ENCODE measurements at regions not wholly inside any gene's neighbourhood (a gene's known extent, or its start where the extent isn't known, plus 50 kb on each side); places are given as distances from the start of the nearest gene placed in this dataset.

- Mint-ChIP-seq H3K27ac (ENCODE audit: unreplicated experiment) (no peak overlapping the region), H3K36me3 (ENCODE audit: unreplicated experiment) (no peaks in the 10 kb centered on the region), H3K27me3 (ENCODE audit: unreplicated experiment) (peaks cover 44% of the 10 kb centered on the region), H3K4me3 (ENCODE audit: unreplicated experiment) (no peak overlapping the region), H3K9me3 (ENCODE audit: unreplicated experiment) (no peaks in the 10 kb centered on the region), H3K4me1 (ENCODE audit: unreplicated experiment) (peaks cover under 1% of the 10 kb centered on the region)
- TF ChIP-seq CTCF (IDR thresholded peaks at IDR 0.05) = no peak
- no peak for DNase-seq (ENCODE audit: extremely low spot score, unreplicated experiment)
Measured at GRCh38 chr22:20637750-20638506, 130.5 kb downstream of the MED15 start.

DNA sequence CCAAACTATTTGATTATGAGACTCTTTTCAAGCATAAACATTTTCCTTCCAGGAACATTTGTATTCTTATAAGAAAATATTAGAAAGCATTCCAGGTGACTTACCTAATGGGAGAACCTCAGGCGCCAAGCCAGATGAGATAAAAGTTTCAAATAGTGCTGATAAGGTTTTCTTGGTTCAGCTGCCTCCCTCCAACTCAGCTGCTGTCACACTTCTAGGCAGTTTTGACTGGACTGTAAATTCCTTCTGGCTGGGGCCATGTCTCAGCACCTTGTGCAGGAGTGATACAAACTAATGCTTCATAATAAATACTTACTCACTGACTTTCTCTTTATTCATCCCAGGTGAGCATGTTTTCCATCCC is 131.1 kb downstream of the MED15 start:
- H3K4me3 Mint-ChIP-seq (ENCODE audit: unreplicated experiment) = no peak overlapping the region
- TF ChIP-seq CTCF (IDR thresholded peaks at IDR 0.05) = no peak
- no peaks in the 10 kb centered on the region for H3K4me1 Mint-ChIP-seq (ENCODE audit: unreplicated experiment)
- no peaks in the 10 kb centered on the region for H3K36me3 Mint-ChIP-seq (ENCODE audit: unreplicated experiment)
- no peaks in the 10 kb centered on the region for H3K9me3 Mint-ChIP-seq (ENCODE audit: unreplicated experiment)
- H3K27me3 Mint-ChIP-seq (ENCODE audit: unreplicated experiment) = peaks cover 46% of the 10 kb centered on the region
- no peak for DNase-seq (ENCODE audit: extremely low spot score, unreplicated experiment)
- no peak overlapping the region for H3K27ac Mint-ChIP-seq (ENCODE audit: unreplicated experiment)

DNA sequence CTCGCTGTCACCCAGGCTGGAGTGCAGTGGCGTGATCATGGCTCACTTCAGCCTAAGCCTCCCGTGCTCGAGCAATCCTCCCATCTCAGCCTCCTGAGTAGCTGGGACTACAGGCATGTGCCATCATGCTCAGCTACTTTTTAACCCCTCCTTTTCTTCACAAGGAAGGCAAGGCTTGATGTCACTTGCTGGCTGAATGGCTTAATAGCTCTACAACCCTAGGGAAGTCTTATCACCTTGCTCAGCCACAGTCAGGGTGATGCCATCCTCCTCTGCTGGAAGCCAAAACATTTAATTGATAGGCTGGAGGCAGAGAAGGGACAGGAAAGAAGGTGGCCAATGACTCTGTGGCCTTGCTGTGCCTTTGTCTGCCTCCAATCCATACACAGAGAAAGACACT is 131.9 kb downstream of the MED15 start:
- H3K4me1 Mint-ChIP-seq (ENCODE audit: unreplicated experiment) = no peaks in the 10 kb centered on the region
- no peak overlapping the region for H3K27ac Mint-ChIP-seq (ENCODE audit: unreplicated experiment)
- no peak for DNase-seq (ENCODE audit: extremely low spot score, unreplicated experiment)
- H3K36me3 Mint-ChIP-seq (ENCODE audit: unreplicated experiment) = no peaks in the 10 kb centered on the region
- H3K4me3 Mint-ChIP-seq (ENCODE audit: unreplicated experiment) = no peak overlapping the region
- H3K27me3 Mint-ChIP-seq (ENCODE audit: unreplicated experiment) = peaks cover 50% of the 10 kb centered on the region
- H3K9me3 Mint-ChIP-seq (ENCODE audit: unreplicated experiment) = no peaks in the 10 kb centered on the region
- TF ChIP-seq CTCF (IDR thresholded peaks at IDR 0.05) = no peak

DNA sequence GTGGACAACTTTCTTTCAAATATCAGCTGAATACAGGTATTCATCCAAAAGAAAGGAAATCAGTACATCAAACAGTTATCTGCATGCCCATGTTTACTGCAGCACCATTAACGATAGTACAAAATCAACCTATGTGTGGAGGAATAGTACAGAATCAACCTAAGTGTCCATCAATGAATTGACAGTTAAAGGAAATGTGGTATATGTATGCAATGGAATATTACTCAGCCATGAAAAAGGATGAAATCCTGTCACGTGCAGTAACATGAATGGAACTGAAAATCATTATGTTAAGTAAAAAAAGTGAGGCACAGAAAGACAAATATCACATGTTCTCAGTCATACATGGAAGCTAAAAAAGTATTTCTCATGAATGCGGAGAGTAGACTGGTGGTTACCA is 132.3 kb downstream of the MED15 start:
- DNase-seq (ENCODE audit: extremely low spot score, unreplicated experiment) = no peak
- Mint-ChIP-seq H3K9me3 (ENCODE audit: unreplicated experiment) (no peaks in the 10 kb centered on the region), H3K27ac (ENCODE audit: unreplicated experiment) (no peak overlapping the region), H3K27me3 (ENCODE audit: unreplicated experiment) (peaks cover 52% of the 10 kb centered on the region), H3K4me3 (ENCODE audit: unreplicated experiment) (no peak overlapping the region), H3K36me3 (ENCODE audit: unreplicated experiment) (no peaks in the 10 kb centered on the region), H3K4me1 (ENCODE audit: unreplicated experiment) (no peaks in the 10 kb centered on the region)
- no peak for TF ChIP-seq CTCF (IDR thresholded peaks at IDR 0.05)

DNA sequence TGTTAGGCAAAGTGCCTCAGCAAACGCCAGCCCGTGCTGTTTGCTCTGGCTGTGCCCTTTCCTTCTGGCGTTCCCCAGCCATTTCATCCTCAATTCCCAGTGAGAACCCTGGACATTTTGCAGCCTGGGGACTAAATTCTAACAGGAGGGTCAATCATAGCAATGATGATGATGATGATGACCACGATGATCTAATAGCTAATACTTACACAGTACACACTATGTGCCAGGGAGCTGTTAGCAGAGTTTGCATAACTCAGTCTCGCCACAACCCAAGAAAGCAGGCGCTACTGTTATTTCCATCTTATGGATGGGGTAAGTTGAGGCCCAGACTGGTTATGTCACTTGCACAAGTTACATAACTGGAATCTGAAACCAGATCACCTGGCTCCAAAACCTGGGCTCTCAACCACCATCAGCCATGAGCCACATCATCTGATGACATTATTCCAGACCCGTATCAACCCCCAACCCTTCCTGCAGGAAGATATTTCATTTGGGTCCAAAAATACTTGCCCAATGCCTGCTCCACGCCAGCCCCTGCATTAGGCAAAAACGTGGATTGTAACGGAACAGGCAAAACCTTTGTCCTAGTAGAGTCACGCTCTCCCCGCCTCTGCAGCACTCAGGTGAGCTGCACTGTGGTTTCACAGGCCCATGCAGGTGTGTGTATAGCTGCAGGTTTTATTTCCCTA is 132.6 kb upstream of the SERPIND1 start:
- TF ChIP-seq CTCF (IDR thresholded peaks at IDR 0.05) = no peak
- Mint-ChIP-seq H3K27ac (ENCODE audit: unreplicated experiment) (no peak overlapping the region), H3K4me3 (ENCODE audit: unreplicated experiment) (no peak overlapping the region), H3K27me3 (ENCODE audit: unreplicated experiment) (peaks cover 50% of the 10 kb centered on the region), H3K4me1 (ENCODE audit: unreplicated experiment) (no peaks in the 10 kb centered on the region), H3K36me3 (ENCODE audit: unreplicated experiment) (no peaks in the 10 kb centered on the region), H3K9me3 (ENCODE audit: unreplicated experiment) (no peaks in the 10 kb centered on the region)
- DNase-seq (ENCODE audit: extremely low spot score, unreplicated experiment) = no peak
